ENCODE measurements at regions not wholly inside any gene's neighbourhood (a gene's known extent, or its start where the extent isn't known, plus 50 kb on each side); places are given as distances from the start of the nearest gene placed in this dataset.

GRCh38 chr2:139704606-139705005 lies 924.4 kb upstream of the NXPH2 start:
- Histone ChIP-seq H3K27me3 (ENCODE audit: control insufficient read depth, insufficient read depth, low read length) (no peaks in the 10 kb centered on the region), H3K36me3 (ENCODE audit: control insufficient read depth, insufficient read depth, low read length) (no peaks in the 10 kb centered on the region), H3K4me3 (ENCODE audit: low read depth, low read length) (no peak overlapping the region)
- DNase-seq (ENCODE audit: low read depth) (no peak), FAIRE-seq (no peak)
- TF ChIP-seq CTCF (IDR thresholded peaks at IDR 0.05; ENCODE audit: insufficient read depth, low read length, severe bottlenecking), result no peak

- H3K4me3 ChIP-seq (ENCODE audit: low read depth, low read length), result no peak overlapping the region
- H3K36me3 ChIP-seq (ENCODE audit: control insufficient read depth, insufficient read depth, low read length), result no peaks in the 10 kb centered on the region
- H3K27me3 ChIP-seq (ENCODE audit: control insufficient read depth, insufficient read depth, low read length), result no peaks in the 10 kb centered on the region
- TF ChIP-seq CTCF (IDR thresholded peaks at IDR 0.05; ENCODE audit: insufficient read depth, low read length, severe bottlenecking), result no peak
- DNase-seq (ENCODE audit: low read depth) (no peak), FAIRE-seq (no peak)
Observed at GRCh38 chr2:139694327-139694726, 914.1 kb upstream of the NXPH2 start.

DNA sequence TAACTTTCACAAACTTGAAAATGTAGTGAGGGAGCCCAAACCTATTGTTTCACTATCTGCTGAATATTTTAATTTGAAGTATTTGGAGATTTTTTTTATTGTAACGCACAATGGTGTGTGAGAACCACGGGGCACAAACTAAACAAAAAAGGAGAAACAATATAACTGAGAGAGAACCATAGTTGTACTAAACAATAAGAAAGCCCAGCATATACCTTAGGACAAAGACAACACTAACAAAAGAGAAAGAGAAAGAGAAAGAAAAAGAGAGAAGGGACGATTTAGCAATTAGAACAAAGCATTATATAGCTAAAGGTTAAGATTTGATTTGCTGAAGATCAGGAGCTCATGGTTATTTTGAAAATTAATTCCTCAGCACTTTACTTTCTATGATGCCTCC lies 906.0 kb upstream of the NXPH2 start:
- FAIRE-seq (no peak), DNase-seq (ENCODE audit: low read depth) (no peak)
- TF ChIP-seq CTCF (IDR thresholded peaks at IDR 0.05; ENCODE audit: insufficient read depth, low read length, severe bottlenecking), result no peak
- Histone ChIP-seq H3K4me3 (ENCODE audit: low read depth, low read length) (no peak overlapping the region), H3K27me3 (ENCODE audit: control insufficient read depth, insufficient read depth, low read length) (no peaks in the 10 kb centered on the region), H3K36me3 (ENCODE audit: control insufficient read depth, insufficient read depth, low read length) (no peaks in the 10 kb centered on the region)

- Histone ChIP-seq H3K27me3 (ENCODE audit: control insufficient read depth, insufficient read depth, low read length) (no peaks in the 10 kb centered on the region), H3K36me3 (ENCODE audit: control insufficient read depth, insufficient read depth, low read length) (no peaks in the 10 kb centered on the region), H3K4me3 (ENCODE audit: low read depth, low read length) (no peak overlapping the region)
- DNase-seq (ENCODE audit: low read depth), result no peak
- no peak for TF ChIP-seq CTCF (IDR thresholded peaks at IDR 0.05; ENCODE audit: insufficient read depth, low read length, severe bottlenecking)
- FAIRE-seq, result no peak
Observed at GRCh38 chr2:139685090-139685983, 905.1 kb upstream of the NXPH2 start.

DNA sequence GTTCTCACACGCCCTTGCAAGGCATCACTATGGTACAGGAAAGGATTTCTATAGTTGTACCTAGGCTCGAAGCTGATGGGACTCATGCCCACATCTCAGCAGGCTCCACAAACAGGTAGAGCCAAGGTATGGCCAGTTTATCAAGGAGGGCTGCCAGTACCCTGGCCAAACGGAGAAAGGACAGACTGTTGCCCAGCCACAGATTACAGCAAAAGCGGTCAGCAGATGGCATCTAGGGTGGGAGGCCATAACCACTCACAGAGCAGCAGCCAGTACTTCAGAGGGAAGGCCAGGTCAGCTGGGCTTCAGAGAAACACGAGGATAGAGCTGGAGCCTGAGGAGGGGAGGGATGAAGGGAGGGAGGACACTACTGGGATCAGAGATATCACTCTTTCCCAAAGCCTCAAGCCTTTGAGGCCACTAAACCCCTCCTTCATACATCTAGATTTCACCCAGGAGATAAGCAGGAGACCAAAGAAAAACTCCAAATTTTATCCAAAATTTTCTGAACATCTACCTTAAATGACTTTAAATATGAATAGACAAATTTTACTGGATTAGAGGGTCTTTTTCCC lies 904.2 kb upstream of the NXPH2 start:
- Histone ChIP-seq H3K4me3 (ENCODE audit: low read depth, low read length) (no peak overlapping the region), H3K36me3 (ENCODE audit: control insufficient read depth, insufficient read depth, low read length) (no peaks in the 10 kb centered on the region), H3K27me3 (ENCODE audit: control insufficient read depth, insufficient read depth, low read length) (no peaks in the 10 kb centered on the region)
- no peak for TF ChIP-seq CTCF (IDR thresholded peaks at IDR 0.05; ENCODE audit: insufficient read depth, low read length, severe bottlenecking)
- DNase-seq (ENCODE audit: low read depth), result no peak
- FAIRE-seq, result no peak
